Panc1 (cell line): ENCODE measurements at regions not wholly inside any gene's neighbourhood (a gene's known extent, or its start where the extent isn't known, plus 50 kb on each side); places are given as distances from the start of the nearest gene placed in this dataset.

ENCODE experiments used
- ATAC-seq: fragments of 200-7000 bp; cut with Tn5 transposase; 2 replicates; pipeline ENCODE4 v1.9.1; 2020; ENCODE audit warnings: mild to moderate bottlenecking, moderate library complexity
- BruUV-seq: library from RNA; stranded (reverse); fragments of 400-500 nt; replicated peaks from 2 replicates; lab custom pipeline; 2021; lab: Mats Ljungman, UMichigan
- CTCF ChIA-PET: fragments of 300-600 bp; sonication (Branson Sonifier 250); formaldehyde crosslinking; loops from one replicate; lab custom pipeline; 2022; ENCODE audit warnings: antibody characterized with exemption; lab: Charles Lee
- POLR2A ChIA-PET: fragments of 300-600 bp; sonication (Branson Sonifier 250); formaldehyde crosslinking; loops from one replicate; lab custom pipeline; 2022; ENCODE audit warnings: antibody characterized with exemption; lab: Charles Lee
- DNase-seq: peaks from one replicate; pipeline ENCODE4 v3.0.0-alpha.2; 2010; ENCODE audit warnings: low read depth, low spot score
- H3K27ac ChIP-seq: 2 replicates; pipeline ENCODE4 v1.5.1; 2011; ENCODE audit warnings: mild to moderate bottlenecking, low read length, inconsistent platforms
- H3K27me3 ChIP-seq: fragments of 200-500 bp; sonication (Bioruptor generic); 2 replicates; pipeline ENCODE4 v1.6.0; 2014; ENCODE audit warnings: low read length, inconsistent platforms; ENCODE audit not compliant: control insufficient read depth, insufficient read depth
- H3K36me3 ChIP-seq: fragments of 200-500 bp; sonication (Bioruptor generic); 2 replicates; pipeline ENCODE4 v1.5.1; 2014; ENCODE audit warnings: inconsistent platforms, mild to moderate bottlenecking, low read length, moderate library complexity; ENCODE audit not compliant: control insufficient read depth, insufficient read depth
- H3K4me1 ChIP-seq: 2 replicates; pipeline ENCODE4 v1.5.1; 2011; ENCODE audit warnings: inconsistent platforms, mild to moderate bottlenecking, low read length, moderate library complexity; ENCODE audit not compliant: control insufficient read depth, insufficient read depth
- H3K4me3 ChIP-seq, 2 experiments: 2 replicates each; pipeline ENCODE4 v1.5.1; 2011 to 2012; ENCODE audit warnings: low read depth in 2 of 2, low read length in 2 of 2, mild to moderate bottlenecking in 2 of 2, inconsistent platforms in 1 of 2, moderate library complexity in 1 of 2
- H3K9me3 ChIP-seq: fragments of 200-500 bp; sonication (Bioruptor generic); 2 replicates; pipeline ENCODE4 v1.5.1; 2014; ENCODE audit warnings: low read depth, mild to moderate bottlenecking, inconsistent platforms, low read length, moderate library complexity; ENCODE audit not compliant: control insufficient read depth, insufficient read depth
- POLR2AphosphoS5 ChIP-seq: IDR thresholded peaks from 2 replicates; pipeline ENCODE4 v1.6.1; 2012; ENCODE audit warnings: mild to moderate bottlenecking, low read depth, low read length, moderate library complexity
- SIN3A ChIP-seq: IDR thresholded peaks from 2 replicates; pipeline ENCODE4 v1.6.1; 2012; ENCODE audit warnings: low read depth, mild to moderate bottlenecking, low read length, moderate library complexity, borderline replicate concordance; ENCODE audit not compliant: insufficient read depth
- TCF7L2 ChIP-seq: IDR thresholded peaks from 2 replicates; pipeline ENCODE4 v1.6.1; 2011; ENCODE audit warnings: mild to moderate bottlenecking, low read depth, low read length, inconsistent platforms
- in situ Hi-C: cut with HindIII; loops from 2 replicates; pipeline ENCODE4 v1.10.0; 2016; ENCODE audit warnings: low sequenced_read_pairs, low pct_unique_long_range_greater_than_20kb
- intact Hi-C: fragments of 100-400 bp; cut with micrococcal nuclease; formaldehyde crosslinking; loops from one replicate; pipeline ENCODE4 v1.10.0; 2022; ENCODE audit not compliant: unreplicated experiment
- TF ChIP-seq, protein P1 (sequence below), 2 experiments: IDR thresholded peaks; 2 replicates each; pipeline ENCODE4 v1.6.1; 2011 to 2012; ENCODE audit warnings: low read depth in 2 of 2, control low read depth in 1 of 2, low read length in 1 of 2, mild to moderate bottlenecking in 1 of 2, moderate library complexity in 1 of 2; ENCODE audit not compliant: insufficient read depth in 1 of 2
- TF ChIP-seq, protein P2 (sequence below): fragments of 450-650 bp; IDR thresholded peaks from 2 replicates; pipeline ENCODE4 v1.5.1; 2017; ENCODE audit warnings: mild to moderate bottlenecking

DNA sequence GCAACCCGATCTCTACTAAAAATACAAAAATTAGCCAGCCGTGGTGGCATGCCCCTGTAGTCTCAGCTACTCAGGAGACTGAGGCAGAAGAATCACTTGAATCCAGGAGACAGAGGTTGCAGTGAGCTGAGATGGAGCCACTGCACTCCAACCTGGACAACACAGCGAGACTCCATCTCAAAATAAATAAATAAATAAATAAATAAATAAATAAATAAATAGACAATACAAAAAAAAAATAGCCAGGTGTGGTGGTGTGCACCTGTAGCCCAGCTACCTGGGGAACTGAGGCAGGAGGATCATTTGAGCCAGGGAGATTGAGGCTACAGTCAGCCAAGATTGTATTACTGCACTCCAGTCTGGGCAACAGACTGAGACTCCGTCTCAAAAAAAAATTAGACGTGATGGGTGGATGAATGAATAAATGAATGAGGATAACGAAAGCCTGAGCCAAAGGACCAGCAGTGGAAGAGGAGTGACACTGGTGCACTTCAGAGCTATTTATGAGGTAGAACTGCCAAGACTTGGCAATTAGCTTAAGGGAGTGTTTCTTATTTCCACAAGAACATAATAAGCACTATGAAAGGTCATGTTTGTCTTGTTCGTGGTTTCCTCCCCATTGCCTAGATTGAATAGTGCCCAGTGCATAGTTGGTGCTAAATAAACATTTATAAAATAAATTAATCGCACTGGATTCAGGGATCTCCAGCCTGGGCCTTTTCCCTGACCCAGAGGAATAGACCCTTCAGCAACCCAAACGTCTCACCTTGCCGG, 232.2 kb downstream of the IDS start:
- TF ChIP-seq, protein P1, sequence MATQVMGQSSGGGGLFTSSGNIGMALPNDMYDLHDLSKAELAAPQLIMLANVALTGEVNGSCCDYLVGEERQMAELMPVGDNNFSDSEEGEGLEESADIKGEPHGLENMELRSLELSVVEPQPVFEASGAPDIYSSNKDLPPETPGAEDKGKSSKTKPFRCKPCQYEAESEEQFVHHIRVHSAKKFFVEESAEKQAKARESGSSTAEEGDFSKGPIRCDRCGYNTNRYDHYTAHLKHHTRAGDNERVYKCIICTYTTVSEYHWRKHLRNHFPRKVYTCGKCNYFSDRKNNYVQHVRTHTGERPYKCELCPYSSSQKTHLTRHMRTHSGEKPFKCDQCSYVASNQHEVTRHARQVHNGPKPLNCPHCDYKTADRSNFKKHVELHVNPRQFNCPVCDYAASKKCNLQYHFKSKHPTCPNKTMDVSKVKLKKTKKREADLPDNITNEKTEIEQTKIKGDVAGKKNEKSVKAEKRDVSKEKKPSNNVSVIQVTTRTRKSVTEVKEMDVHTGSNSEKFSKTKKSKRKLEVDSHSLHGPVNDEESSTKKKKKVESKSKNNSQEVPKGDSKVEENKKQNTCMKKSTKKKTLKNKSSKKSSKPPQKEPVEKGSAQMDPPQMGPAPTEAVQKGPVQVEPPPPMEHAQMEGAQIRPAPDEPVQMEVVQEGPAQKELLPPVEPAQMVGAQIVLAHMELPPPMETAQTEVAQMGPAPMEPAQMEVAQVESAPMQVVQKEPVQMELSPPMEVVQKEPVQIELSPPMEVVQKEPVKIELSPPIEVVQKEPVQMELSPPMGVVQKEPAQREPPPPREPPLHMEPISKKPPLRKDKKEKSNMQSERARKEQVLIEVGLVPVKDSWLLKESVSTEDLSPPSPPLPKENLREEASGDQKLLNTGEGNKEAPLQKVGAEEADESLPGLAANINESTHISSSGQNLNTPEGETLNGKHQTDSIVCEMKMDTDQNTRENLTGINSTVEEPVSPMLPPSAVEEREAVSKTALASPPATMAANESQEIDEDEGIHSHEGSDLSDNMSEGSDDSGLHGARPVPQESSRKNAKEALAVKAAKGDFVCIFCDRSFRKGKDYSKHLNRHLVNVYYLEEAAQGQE (IDR thresholded peaks at IDR 0.05; ENCODE audit: insufficient read depth in 1 of 2, low read depth in 2 of 2, low read length in 1 of 2), result no peak
- TF ChIP-seq, protein P2, sequence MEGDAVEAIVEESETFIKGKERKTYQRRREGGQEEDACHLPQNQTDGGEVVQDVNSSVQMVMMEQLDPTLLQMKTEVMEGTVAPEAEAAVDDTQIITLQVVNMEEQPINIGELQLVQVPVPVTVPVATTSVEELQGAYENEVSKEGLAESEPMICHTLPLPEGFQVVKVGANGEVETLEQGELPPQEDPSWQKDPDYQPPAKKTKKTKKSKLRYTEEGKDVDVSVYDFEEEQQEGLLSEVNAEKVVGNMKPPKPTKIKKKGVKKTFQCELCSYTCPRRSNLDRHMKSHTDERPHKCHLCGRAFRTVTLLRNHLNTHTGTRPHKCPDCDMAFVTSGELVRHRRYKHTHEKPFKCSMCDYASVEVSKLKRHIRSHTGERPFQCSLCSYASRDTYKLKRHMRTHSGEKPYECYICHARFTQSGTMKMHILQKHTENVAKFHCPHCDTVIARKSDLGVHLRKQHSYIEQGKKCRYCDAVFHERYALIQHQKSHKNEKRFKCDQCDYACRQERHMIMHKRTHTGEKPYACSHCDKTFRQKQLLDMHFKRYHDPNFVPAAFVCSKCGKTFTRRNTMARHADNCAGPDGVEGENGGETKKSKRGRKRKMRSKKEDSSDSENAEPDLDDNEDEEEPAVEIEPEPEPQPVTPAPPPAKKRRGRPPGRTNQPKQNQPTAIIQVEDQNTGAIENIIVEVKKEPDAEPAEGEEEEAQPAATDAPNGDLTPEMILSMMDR, result no peak
- TF ChIP-seq POLR2AphosphoS5 (no peak), TCF7L2 (no peak), SIN3A (no peak)
- DNase-seq, result no peak
- Histone ChIP-seq H3K27me3 (no peaks in the 10 kb centered on the region), H3K36me3 (no peaks in the 10 kb centered on the region), H3K9me3 (no peaks in the 10 kb centered on the region), H3K27ac (no peak overlapping the region), H3K4me3 (no peak overlapping the region), H3K4me1 (no peaks in the 10 kb centered on the region)
- in situ Hi-C loops, result no loop called here
- ATAC-seq, result no peak
- ChIA-PET CTCF (no interaction called here), POLR2A (no interaction called here)
- intact Hi-C loops, result no loop called here
- no TSS peak for BruUV-seq

DNA sequence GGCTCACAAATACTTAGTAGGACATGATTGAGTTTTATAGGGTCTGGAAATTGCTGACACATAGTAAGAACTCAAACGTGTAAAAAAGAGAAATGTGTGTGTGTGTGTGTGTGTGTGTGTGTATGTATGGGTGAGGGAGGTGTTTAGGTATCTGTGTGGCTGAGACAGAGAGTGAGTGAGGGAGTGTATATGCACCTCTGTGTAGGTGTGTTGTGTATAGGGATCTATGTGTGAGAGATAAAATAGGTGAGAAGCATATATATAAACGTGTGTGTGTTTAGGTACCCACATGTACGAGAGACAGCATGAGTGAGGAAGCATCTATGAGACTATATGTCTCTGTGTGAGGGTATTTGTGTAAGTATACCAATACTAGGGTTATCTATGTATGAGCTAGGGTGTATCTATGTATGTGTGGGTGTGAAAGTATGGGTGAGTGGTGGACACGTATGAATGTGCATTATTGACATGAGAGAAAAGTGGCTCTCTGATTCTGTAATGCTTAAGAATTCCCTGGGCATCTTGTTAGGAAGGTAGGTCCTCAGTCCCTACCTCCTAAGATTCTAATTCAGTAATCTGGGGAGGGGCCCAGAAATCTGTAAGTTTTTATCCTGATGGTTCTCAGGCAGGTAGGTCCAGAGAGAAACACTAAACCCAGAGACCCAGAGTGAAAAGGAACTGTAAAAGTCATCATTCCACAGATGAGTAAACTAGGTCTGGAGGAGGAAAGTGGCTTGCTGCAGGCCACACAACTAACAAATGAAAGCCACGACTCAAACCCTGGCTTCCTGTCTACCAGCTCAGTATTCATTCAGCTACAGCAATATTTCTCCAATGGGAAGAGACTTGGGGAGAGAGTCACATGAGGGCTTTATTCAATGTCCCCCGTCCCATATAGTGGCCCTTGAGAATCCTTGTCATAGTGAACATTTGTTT, 237.0 kb downstream of the IDS start:
- intact Hi-C loops, result no loop called here
- H3K36me3 ChIP-seq, result no peaks in the 10 kb centered on the region
- ChIA-PET POLR2A (no interaction called here), CTCF (no interaction called here)
- BruUV-seq, result no TSS peak
- H3K27me3 ChIP-seq, result no peaks in the 10 kb centered on the region
- H3K9me3 ChIP-seq, result no peaks in the 10 kb centered on the region
- no peak for ATAC-seq
- in situ Hi-C loops, result no loop called here
- no peak overlapping the region for H3K4me3 ChIP-seq
- no peak for DNase-seq
- no peak overlapping the region for H3K27ac ChIP-seq
- TF ChIP-seq, protein P1 (IDR thresholded peaks at IDR 0.05; ENCODE audit: insufficient read depth in 1 of 2, low read depth in 2 of 2, low read length in 1 of 2), result no peak
- TF ChIP-seq, protein P2, result no peak
- TF ChIP-seq TCF7L2 (no peak), SIN3A (no peak), POLR2AphosphoS5 (no peak)
- H3K4me1 ChIP-seq, result no peaks in the 10 kb centered on the region
